ENCODE measurements at regions not wholly inside any gene's neighbourhood (a gene's known extent, or its start where the extent isn't known, plus 50 kb on each side); places are given as distances from the start of the nearest gene placed in this dataset.

- Mint-ChIP-seq H3K4me3 (no peak overlapping the region), H3K9me3 (peaks cover 40% of the 10 kb centered on the region), H3K4me1 (ENCODE audit: low read depth) (no peaks in the 10 kb centered on the region), H3K36me3 (ENCODE audit: low read depth) (no peaks in the 10 kb centered on the region; the same call in 1 of the 2 replicates), H3K27me3 (ENCODE audit: insufficient read depth) (no peaks in the 10 kb centered on the region), H3K27ac (no peak overlapping the region)
- TF ChIP-seq CTCF (IDR thresholded peaks at IDR 0.05), result no peak
- DNase-seq, result no peak
Observed at GRCh38 chr2:154532763-154533162, 165.7 kb upstream of the KCNJ3 start.

GRCh38 chr2:154533300-154533940, 165.1 kb upstream of the KCNJ3 start:
- no peak overlapping the region for H3K27ac Mint-ChIP-seq
- no peaks in the 10 kb centered on the region; the same call in 1 of the 2 replicates for H3K36me3 Mint-ChIP-seq (ENCODE audit: low read depth)
- DNase-seq, result no peak
- H3K9me3 Mint-ChIP-seq, result peaks cover 45% of the 10 kb centered on the region
- no peak for TF ChIP-seq CTCF (IDR thresholded peaks at IDR 0.05)
- no peaks in the 10 kb centered on the region for H3K27me3 Mint-ChIP-seq (ENCODE audit: insufficient read depth)
- no peaks in the 10 kb centered on the region for H3K4me1 Mint-ChIP-seq (ENCODE audit: low read depth)
- no peak overlapping the region for H3K4me3 Mint-ChIP-seq

DNA sequence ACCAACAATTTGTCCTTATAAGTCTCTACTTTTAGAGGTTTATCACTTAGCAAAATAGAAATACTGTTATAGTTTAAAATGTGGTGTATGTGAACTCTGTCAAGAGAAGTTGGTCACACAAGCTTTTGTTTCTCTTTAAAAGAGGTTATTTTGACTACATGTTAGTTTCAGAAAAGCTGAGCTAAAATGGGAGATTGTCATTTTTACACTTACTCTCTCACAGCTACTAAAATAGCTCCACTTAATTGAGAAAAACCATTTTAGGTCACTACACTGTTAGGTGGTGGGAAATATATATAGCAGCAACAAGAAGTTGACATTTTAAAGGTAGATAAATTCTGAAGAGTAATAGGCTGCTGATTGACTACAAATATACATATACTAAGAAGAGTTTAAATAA, 161.5 kb upstream of the KCNJ3 start:
- Mint-ChIP-seq H3K4me1 (ENCODE audit: low read depth) (no peaks in the 10 kb centered on the region), H3K36me3 (ENCODE audit: low read depth) (peaks cover 4% of the 10 kb centered on the region; the same call in 1 of the 2 replicates), H3K9me3 (peaks cover 38% of the 10 kb centered on the region), H3K27ac (no peak overlapping the region), H3K4me3 (no peak overlapping the region), H3K27me3 (ENCODE audit: insufficient read depth) (no peaks in the 10 kb centered on the region)
- no peak for TF ChIP-seq CTCF (IDR thresholded peaks at IDR 0.05)
- DNase-seq, result no peak

DNA sequence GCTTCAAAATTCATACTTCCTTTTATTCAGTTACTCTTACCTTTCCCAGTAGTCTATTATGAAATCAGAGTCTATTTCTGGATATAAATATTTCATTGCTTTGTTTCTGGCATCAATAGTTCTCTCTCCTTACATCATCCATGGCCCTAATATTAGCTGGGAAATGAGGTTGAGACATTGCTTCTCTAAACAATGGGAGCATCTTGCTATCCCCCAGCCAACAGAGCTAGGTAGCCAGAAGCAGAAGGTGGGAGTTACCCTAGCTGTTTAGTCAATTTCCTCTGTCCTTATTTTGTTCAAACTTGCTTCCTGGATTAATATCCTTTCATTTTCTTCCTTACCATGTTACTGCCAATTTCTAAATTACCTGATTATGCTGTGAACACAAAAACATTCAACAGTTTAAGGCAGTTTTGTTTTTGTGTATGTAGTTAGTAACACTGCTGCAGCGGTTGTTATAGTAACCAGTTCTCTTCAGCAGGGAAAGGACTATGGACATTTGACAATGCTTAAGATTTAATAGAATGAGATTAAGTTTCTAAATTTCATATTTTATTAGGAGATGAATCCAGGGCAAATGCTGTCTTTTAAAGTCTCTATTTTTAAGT, 160.5 kb upstream of the KCNJ3 start:
- no peaks in the 10 kb centered on the region for H3K27me3 Mint-ChIP-seq (ENCODE audit: insufficient read depth)
- no peak overlapping the region for H3K27ac Mint-ChIP-seq
- DNase-seq, result no peak
- no peak for TF ChIP-seq CTCF (IDR thresholded peaks at IDR 0.05)
- H3K9me3 Mint-ChIP-seq, result peaks cover 38% of the 10 kb centered on the region
- H3K4me3 Mint-ChIP-seq, result no peak overlapping the region
- H3K36me3 Mint-ChIP-seq (ENCODE audit: low read depth), result peaks cover 4% of the 10 kb centered on the region; the same call in 1 of the 2 replicates
- no peaks in the 10 kb centered on the region for H3K4me1 Mint-ChIP-seq (ENCODE audit: low read depth)

- no peak for TF ChIP-seq CTCF (IDR thresholded peaks at IDR 0.05)
- no peaks in the 10 kb centered on the region for H3K4me1 Mint-ChIP-seq (ENCODE audit: low read depth)
- H3K27ac Mint-ChIP-seq, result no peak overlapping the region
- H3K36me3 Mint-ChIP-seq (ENCODE audit: low read depth), result peaks cover 8% of the 10 kb centered on the region; the same call in 1 of the 2 replicates
- H3K27me3 Mint-ChIP-seq (ENCODE audit: insufficient read depth), result no peaks in the 10 kb centered on the region
- H3K4me3 Mint-ChIP-seq, result no peak overlapping the region
- H3K9me3 Mint-ChIP-seq, result peaks cover 54% of the 10 kb centered on the region
- no peak for DNase-seq
Observed at GRCh38 chr2:154546341-154546740, 152.2 kb upstream of the KCNJ3 start.

Measured in HFFc6 (cell line).